GM12865 (cell line): ENCODE measurements at regions not wholly inside any gene's neighbourhood (a gene's known extent, or its start where the extent isn't known, plus 50 kb on each side); places are given as distances from the start of the nearest gene placed in this dataset.

Experiments used
- DNase-seq: peaks from one replicate; pipeline ENCODE4 v3.0.0; 2010; ENCODE audit warnings: low read depth
- H3K4me3 ChIP-seq: 2 replicates; pipeline ENCODE4 v1.5.1; 2011; ENCODE audit warnings: mild to moderate bottlenecking, low read depth, low read length, control low read depth
- TF ChIP-seq, protein P1 (sequence below): IDR thresholded peaks from 2 replicates; pipeline ENCODE4 v1.5.1; 2011; ENCODE audit warnings: low read length, control low read depth, low read depth, inconsistent platforms; ENCODE audit not compliant: insufficient read depth; ENCODE audit errors: missing control alignments

DNA sequence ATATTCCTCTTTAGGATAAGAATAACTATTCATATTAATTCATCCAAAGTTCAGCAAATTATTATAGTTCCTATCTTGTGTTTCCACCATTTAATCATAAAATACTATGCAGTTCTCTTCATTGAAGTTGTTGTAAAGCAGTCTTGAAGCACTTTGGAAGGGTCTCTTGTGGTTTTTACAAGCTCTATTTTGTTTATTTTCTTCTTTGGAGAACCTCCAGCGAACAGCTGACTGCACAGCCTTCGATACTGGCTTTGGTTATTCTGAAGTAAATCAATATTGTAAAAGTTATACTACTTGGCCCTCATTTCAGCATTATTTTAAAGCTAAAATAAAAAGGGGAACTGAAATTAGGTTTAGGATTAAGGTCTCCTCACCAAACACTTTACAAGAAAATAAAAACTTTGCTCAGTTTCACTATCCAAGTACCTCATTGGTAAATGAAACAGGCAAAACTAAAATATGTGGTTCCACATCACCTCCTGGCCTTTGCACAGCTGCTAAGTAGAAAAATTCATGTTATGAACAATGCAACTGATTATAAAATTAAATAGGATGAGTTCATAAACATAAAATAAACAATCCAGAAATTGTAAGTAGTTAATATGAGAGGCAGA, 1629.2 kb upstream of the ADGRL3 start:
- DNase-seq: peak; percentile 61
- TF ChIP-seq, protein P1, sequence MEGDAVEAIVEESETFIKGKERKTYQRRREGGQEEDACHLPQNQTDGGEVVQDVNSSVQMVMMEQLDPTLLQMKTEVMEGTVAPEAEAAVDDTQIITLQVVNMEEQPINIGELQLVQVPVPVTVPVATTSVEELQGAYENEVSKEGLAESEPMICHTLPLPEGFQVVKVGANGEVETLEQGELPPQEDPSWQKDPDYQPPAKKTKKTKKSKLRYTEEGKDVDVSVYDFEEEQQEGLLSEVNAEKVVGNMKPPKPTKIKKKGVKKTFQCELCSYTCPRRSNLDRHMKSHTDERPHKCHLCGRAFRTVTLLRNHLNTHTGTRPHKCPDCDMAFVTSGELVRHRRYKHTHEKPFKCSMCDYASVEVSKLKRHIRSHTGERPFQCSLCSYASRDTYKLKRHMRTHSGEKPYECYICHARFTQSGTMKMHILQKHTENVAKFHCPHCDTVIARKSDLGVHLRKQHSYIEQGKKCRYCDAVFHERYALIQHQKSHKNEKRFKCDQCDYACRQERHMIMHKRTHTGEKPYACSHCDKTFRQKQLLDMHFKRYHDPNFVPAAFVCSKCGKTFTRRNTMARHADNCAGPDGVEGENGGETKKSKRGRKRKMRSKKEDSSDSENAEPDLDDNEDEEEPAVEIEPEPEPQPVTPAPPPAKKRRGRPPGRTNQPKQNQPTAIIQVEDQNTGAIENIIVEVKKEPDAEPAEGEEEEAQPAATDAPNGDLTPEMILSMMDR: no peak
- no peak overlapping the region for H3K4me3 ChIP-seq

DNA sequence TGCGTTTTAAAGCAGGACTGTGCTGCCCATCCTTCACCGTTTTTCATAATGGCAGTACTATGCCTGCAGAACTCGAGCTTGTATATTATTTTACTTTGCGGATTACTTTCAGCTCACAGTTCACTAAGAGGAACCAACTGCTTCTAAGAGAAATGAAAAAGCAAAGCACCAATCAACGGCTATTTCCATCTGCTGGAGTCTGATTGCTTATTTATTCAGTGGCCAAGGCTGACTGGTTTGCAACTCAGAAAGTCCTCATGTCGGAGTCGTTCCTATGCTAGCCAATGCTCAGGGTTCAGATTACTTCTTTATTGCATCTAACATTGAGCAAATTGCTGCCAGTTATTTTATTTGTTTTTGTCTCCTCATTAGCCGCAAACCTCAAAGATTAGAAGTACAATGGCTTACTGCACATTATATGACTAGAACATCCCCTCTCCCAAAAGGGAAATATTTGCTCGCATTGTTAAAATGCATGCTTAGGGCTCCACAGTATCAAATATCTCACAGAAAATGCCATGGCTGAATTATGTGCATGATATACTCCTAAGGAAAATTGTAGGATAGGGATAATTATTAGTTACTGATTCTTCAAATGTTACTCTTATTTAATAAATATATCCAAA, 1628.2 kb upstream of the ADGRL3 start:
- TF ChIP-seq, protein P1: no peak
- peak; percentile 10 for DNase-seq
- no peak overlapping the region for H3K4me3 ChIP-seq

DNA sequence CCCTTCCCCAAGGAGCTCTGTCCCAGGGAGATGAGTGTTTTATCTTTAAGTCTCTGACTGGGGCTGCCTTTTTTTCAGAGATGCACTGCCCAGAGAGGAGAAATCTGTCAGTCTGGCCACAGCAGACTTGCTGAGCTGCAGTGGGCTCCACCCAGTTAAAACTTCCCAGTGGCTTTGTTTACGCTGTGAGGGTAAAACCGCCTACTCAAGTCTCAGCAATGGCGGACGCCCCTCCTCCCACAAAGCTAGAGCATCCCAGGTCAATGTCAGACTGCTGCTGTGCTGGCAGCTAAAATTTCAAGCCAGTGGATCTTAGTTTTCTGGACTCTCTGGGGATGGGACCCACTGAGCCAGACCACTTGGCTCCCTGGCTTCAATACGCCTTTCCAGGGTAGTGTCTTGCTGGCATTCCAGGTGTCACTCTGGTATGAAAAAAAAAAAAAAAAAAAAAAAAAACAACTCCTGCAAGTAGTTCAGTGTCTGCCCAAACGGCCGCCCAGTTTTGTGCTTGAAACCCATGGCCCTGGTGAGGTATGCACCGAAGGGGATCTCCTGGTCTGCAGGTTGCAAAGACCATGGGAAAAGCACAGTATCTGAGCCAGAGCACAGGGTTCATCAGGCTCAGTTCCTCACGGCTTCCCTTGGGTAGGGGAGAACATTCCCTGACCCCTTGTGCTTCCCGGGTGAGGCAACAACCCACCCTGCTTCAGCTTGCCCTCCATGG, 1616.1 kb upstream of the ADGRL3 start:
- no peak for DNase-seq
- TF ChIP-seq, protein P1: no peak
- no peak overlapping the region for H3K4me3 ChIP-seq

DNA sequence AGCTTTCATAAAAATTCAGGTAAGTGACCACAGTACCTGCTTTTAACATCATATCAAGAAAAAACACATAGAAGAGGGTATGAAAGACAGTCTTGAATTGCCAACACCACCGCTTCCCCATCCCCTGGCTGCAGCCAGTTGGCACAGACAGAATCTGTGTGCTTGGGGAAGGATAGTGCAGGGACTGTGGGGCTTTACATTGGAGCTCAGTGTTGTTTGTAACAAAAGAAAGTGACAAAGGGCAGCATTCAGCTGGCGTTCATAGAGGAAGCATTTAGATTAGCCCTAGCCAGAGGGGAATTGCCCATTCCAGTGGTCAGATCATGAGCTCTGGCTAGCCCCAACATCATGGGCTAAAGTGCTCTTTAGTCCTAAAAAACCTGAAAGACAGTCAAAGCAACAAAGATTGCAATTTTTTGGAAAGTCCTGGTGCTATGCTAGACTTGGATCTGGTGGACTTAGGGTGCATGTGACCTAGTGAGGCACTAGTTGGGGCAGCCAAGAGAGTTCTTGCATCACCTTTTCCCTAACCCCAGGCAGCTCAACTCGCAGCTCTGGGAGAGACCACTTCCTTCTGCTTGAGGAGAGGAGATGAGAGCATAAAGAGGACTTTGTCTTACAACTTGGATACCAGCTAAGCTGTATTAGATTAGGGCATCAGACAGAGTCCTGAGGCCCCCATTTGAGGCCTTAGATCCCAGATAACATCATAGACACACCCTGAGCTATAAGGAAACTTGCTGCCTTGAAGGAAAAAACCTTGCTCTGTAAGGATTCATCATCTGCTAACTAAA, 1602.4 kb upstream of the ADGRL3 start:
- H3K4me3 ChIP-seq: no peak overlapping the region
- no peak for DNase-seq
- TF ChIP-seq, protein P1: no peak

DNA sequence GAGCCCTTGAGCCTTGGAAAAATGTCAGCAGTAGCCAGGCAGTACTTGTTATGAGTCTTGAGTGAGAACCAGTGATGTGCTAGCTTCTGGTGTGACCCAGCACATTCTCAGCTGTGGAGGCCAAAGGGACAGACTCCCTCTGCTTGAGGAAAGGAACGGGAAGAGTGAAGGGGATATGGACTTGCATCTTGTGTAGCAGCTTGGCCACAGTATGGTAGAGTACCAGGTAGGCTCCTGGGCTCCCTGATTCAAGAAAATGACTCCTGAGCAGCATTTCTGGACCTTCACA, 1601.9 kb upstream of the ADGRL3 start:
- DNase-seq: no peak
- H3K4me3 ChIP-seq: no peak overlapping the region
- TF ChIP-seq, protein P1: no peak

DNA sequence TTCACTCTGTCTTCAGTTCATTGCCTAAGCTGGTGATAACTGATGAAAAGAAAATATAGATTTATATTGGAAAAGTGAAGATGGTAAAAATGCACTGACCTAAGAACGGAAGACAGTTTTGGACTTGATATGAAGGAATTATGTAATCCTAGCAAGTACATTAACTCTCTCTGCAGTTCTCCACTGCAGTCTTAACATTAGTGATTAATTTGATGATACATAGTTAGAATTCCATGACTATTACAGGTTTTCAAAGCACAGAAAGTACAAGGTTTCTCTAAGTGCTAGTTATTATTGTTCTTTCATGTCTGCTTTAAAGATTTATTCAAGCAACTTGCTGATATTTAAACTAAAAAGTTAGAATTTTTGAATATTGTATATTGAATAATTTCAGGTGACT, 1591.7 kb upstream of the ADGRL3 start:
- TF ChIP-seq, protein P1: no peak
- no peak for DNase-seq
- H3K4me3 ChIP-seq: no peak overlapping the region
